Gastrocnemius medialis (tissue), 4 donors: ENCODE measurements at regions not wholly inside any gene's neighbourhood (a gene's known extent, or its start where the extent isn't known, plus 50 kb on each side); places are given as distances from the start of the nearest gene placed in this dataset.

Experiments used
- ATAC-seq, 2 donors: fragments of 150-250 bp; one replicate each; pipeline ENCODE4 v1.9.1; 2016
- DNase-seq, 2 donors: peaks; one replicate each; pipeline ENCODE4 v3.0.0-alpha.2; 2019
- H3K27ac ChIP-seq, 4 donors: fragments of 200-600 bp; sonication (generic); 1 replicate in 1 of 4; 2 replicates in 3 of 4; pipeline ENCODE4 v1.5.1; 2016 to 2018; ENCODE audit warnings: mild to moderate bottlenecking in 2 of 4, moderate library complexity in 1 of 4
- H3K27me3 ChIP-seq, 3 donors: fragments of 200-600 bp; sonication (generic) in 2 of 3; 1 replicate in 1 of 3; 2 replicates in 2 of 3; pipeline versions ENCODE4 v1.5.1 to v1.6.0; 2016 to 2019; ENCODE audit warnings: mild to moderate bottlenecking in 1 of 3, moderate library complexity in 1 of 3
- H3K36me3 ChIP-seq, 2 donors: fragments of 200-600 bp; sonication (generic) in 1 of 2; one replicate each; pipeline ENCODE4 v1.5.1; 2017 to 2018
- H3K4me1 ChIP-seq, 2 donors: fragments of 200-600 bp; sonication (generic) in 1 of 2; one replicate each; pipeline ENCODE4 v1.5.1; 2016 to 2017; ENCODE audit warnings: mild to moderate bottlenecking in 2 of 2
- H3K4me3 ChIP-seq, 4 donors: fragments of 200-600 bp; sonication (generic) in 3 of 4; 1 replicate in 1 of 4; 2 replicates in 3 of 4; pipeline ENCODE4 v1.5.1; 2016 to 2019; ENCODE audit warnings: mild to moderate bottlenecking in 2 of 4
- H3K9me3 ChIP-seq, 3 donors: fragments of 200-600 bp; sonication (generic) in 2 of 3; 1 replicate in 1 of 3; 2 replicates in 2 of 3; pipeline ENCODE4 v1.5.1; 2016 to 2019
- CTCF ChIP-seq, 5 experiments: fragments of 450-650 bp in 3 of 5; fragments of 200-600 bp in 2 of 5; sonication (generic) in 2 of 5; IDR thresholded peaks in 4 of 5; conservative IDR thresholded peaks in 1 of 5; 1 replicate in 4 of 5; 2 replicates in 1 of 5; pipeline ENCODE4 v1.5.1; 2016 to 2019; ENCODE audit warnings: antibody characterized with exemption in 5 of 5, mild to moderate bottlenecking in 3 of 5, moderate library complexity in 3 of 5
- POLR2A ChIP-seq, 2 donors: fragments of 450-650 bp; IDR thresholded peaks; one replicate each; pipeline ENCODE4 v1.6.1; 2017; ENCODE audit warnings: antibody characterized with exemption in 2 of 2, mild to moderate bottlenecking in 2 of 2, moderate library complexity in 2 of 2
- in situ Hi-C, 4 donors: fragments of 200-750 bp; cut with MboI; loops; one replicate each; pipeline versions ENCODE4 v1.15.0 to v1.8.0; 2017; ENCODE audit warnings: low sequenced_read_pairs in 4 of 4
- intact Hi-C: fragments of 100-400 bp; cut with DNase I; formaldehyde crosslinking; loops from one replicate; pipeline ENCODE4 v1.15.1; 2023; ENCODE audit warnings: low total_unique reads

- no peak for TF ChIP-seq CTCF (IDR thresholded peaks at IDR 0.05 in 4 of 5, conservative IDR thresholded peaks at IDR 0.05 in 1 of 5)
- TF ChIP-seq POLR2A (IDR thresholded peaks at IDR 0.05): no peak
- H3K36me3 ChIP-seq: no peaks in the 10 kb centered on the region
- H3K9me3 ChIP-seq: no peaks in the 10 kb centered on the region
- intact Hi-C loops (no loop called here), in situ Hi-C loops (no loop called here)
- ATAC-seq (no peak), DNase-seq (no peak)
- no peak overlapping the region for H3K4me3 ChIP-seq
- no peaks in the 10 kb centered on the region for H3K4me1 ChIP-seq
- H3K27ac ChIP-seq: no peak overlapping the region
- no peaks in the 10 kb centered on the region for H3K27me3 ChIP-seq
Observed at GRCh38 chr13:104740641-104741222, 1674.5 kb upstream of the SLC10A2 start.

GRCh38 chr13:104737713-104738112, 1671.5 kb upstream of the SLC10A2 start:
- intact Hi-C loops: no loop called here
- no peak for TF ChIP-seq POLR2A (IDR thresholded peaks at IDR 0.05)
- TF ChIP-seq CTCF (IDR thresholded peaks at IDR 0.05 in 4 of 5, conservative IDR thresholded peaks at IDR 0.05 in 1 of 5): no peak
- no peaks in the 10 kb centered on the region for H3K36me3 ChIP-seq
- no peak overlapping the region for H3K4me3 ChIP-seq
- no peak for DNase-seq
- no peak overlapping the region for H3K27ac ChIP-seq
- in situ Hi-C loops: no loop called here
- no peaks in the 10 kb centered on the region for H3K27me3 ChIP-seq
- H3K4me1 ChIP-seq: no peaks in the 10 kb centered on the region
- no peaks in the 10 kb centered on the region for H3K9me3 ChIP-seq
- ATAC-seq: no peak

- intact Hi-C loops: no loop called here
- no peaks in the 10 kb centered on the region for H3K27me3 ChIP-seq
- H3K27ac ChIP-seq: no peak overlapping the region
- DNase-seq (no peak), ATAC-seq (no peak)
- no peaks in the 10 kb centered on the region for H3K36me3 ChIP-seq
- no peak overlapping the region for H3K4me3 ChIP-seq
- H3K4me1 ChIP-seq: no peaks in the 10 kb centered on the region
- TF ChIP-seq POLR2A (IDR thresholded peaks at IDR 0.05): no peak
- TF ChIP-seq CTCF (IDR thresholded peaks at IDR 0.05 in 4 of 5, conservative IDR thresholded peaks at IDR 0.05 in 1 of 5): no peak
- H3K9me3 ChIP-seq: no peaks in the 10 kb centered on the region
- in situ Hi-C loops: no loop called here
Observed at GRCh38 chr13:104733427-104733826, 1667.2 kb upstream of the SLC10A2 start.

GRCh38 chr13:104715111-104715510, 1648.9 kb upstream of the SLC10A2 start:
- Histone ChIP-seq H3K9me3 (no peaks in the 10 kb centered on the region), H3K4me1 (no peaks in the 10 kb centered on the region), H3K36me3 (no peaks in the 10 kb centered on the region), H3K4me3 (no peak overlapping the region), H3K27ac (no peak overlapping the region), H3K27me3 (no peaks in the 10 kb centered on the region)
- no peak for ATAC-seq
- intact Hi-C loops (no loop called here), in situ Hi-C loops (no loop called here)
- no peak for TF ChIP-seq CTCF (IDR thresholded peaks at IDR 0.05 in 4 of 5, conservative IDR thresholded peaks at IDR 0.05 in 1 of 5)
- TF ChIP-seq POLR2A (IDR thresholded peaks at IDR 0.05): no peak
- no peak for DNase-seq
